Mononuclear cell (primary cell): ENCODE measurements at regions not wholly inside any gene's neighbourhood (a gene's known extent, or its start where the extent isn't known, plus 50 kb on each side); places are given as distances from the start of the nearest gene placed in this dataset.

Source experiments
- H3K27me3 ChIP-seq: 2 replicates; pipeline ENCODE4 v1.6.0; 2011; ENCODE audit warnings: low read length, control low read depth; ENCODE audit not compliant: insufficient read depth
- H3K4me1 ChIP-seq: 2 replicates; pipeline ENCODE4 v1.5.1; 2011; ENCODE audit warnings: mild to moderate bottlenecking, low read length, control low read depth; ENCODE audit not compliant: insufficient read depth
- H3K4me3 ChIP-seq: 2 replicates; pipeline ENCODE4 v1.5.1; 2011; ENCODE audit warnings: mild to moderate bottlenecking, low read length, moderate library complexity
- H3K9me3 ChIP-seq: 2 replicates; pipeline ENCODE4 v1.5.1; 2011; ENCODE audit warnings: low read depth, mild to moderate bottlenecking, control low read depth, low read length

- Histone ChIP-seq H3K4me3 (no peak overlapping the region), H3K9me3 (no peaks in the 10 kb centered on the region), H3K27me3 (no peaks in the 10 kb centered on the region)
Measured at GRCh38 chr17:77861133-77861695, 97.3 kb upstream of the TNRC6C start.

GRCh38 chr17:77861981-77862645 is 96.4 kb upstream of the TNRC6C start:
- Histone ChIP-seq H3K4me1 (peaks cover 13% of the 10 kb centered on the region), H3K27me3 (no peaks in the 10 kb centered on the region), H3K4me3 (no peak overlapping the region), H3K9me3 (no peaks in the 10 kb centered on the region)

More at GRCh38 chr17:77861133-77861695, 97.3 kb upstream of the TNRC6C start:
- H3K4me1 ChIP-seq: peaks cover 17% of the 10 kb centered on the region

- Histone ChIP-seq H3K4me1 (peaks cover 24% of the 10 kb centered on the region), H3K27me3 (no peaks in the 10 kb centered on the region), H3K9me3 (no peaks in the 10 kb centered on the region), H3K4me3 (no peak overlapping the region)
Measured at GRCh38 chr17:77862890-77863813, 95.4 kb upstream of the TNRC6C start.

- Histone ChIP-seq H3K4me3 (no peak overlapping the region), H3K4me1 (peaks cover 30% of the 10 kb centered on the region), H3K9me3 (no peaks in the 10 kb centered on the region), H3K27me3 (no peaks in the 10 kb centered on the region)
Measured at GRCh38 chr17:77863814-77864161, 94.7 kb upstream of the TNRC6C start.

- H3K4me3 ChIP-seq: no peak overlapping the region
- peaks cover 37% of the 10 kb centered on the region for H3K4me1 ChIP-seq
- H3K27me3 ChIP-seq: no peaks in the 10 kb centered on the region
- no peaks in the 10 kb centered on the region for H3K9me3 ChIP-seq
Measured at GRCh38 chr17:77864234-77865111, 94.0 kb upstream of the TNRC6C start.

GRCh38 chr17:77865112-77865611 is 93.3 kb upstream of the TNRC6C start:
- Histone ChIP-seq H3K4me1 (peaks cover 44% of the 10 kb centered on the region), H3K4me3 (no peak overlapping the region), H3K9me3 (no peaks in the 10 kb centered on the region), H3K27me3 (no peaks in the 10 kb centered on the region)

GRCh38 chr17:77865716-77866115 is 92.8 kb upstream of the TNRC6C start:
- H3K4me3 ChIP-seq: no peak overlapping the region
- H3K9me3 ChIP-seq: no peaks in the 10 kb centered on the region
- no peaks in the 10 kb centered on the region for H3K27me3 ChIP-seq
- H3K4me1 ChIP-seq: peaks cover 49% of the 10 kb centered on the region

- H3K4me3 ChIP-seq: no peak overlapping the region
- peaks cover 64% of the 10 kb centered on the region for H3K4me1 ChIP-seq
- H3K27me3 ChIP-seq: no peaks in the 10 kb centered on the region
- no peaks in the 10 kb centered on the region for H3K9me3 ChIP-seq
Measured at GRCh38 chr17:77867308-77867781, 91.2 kb upstream of the TNRC6C start.

GRCh38 chr17:77867976-77868713 is 90.4 kb upstream of the TNRC6C start:
- Histone ChIP-seq H3K9me3 (no peaks in the 10 kb centered on the region), H3K4me3 (no peak overlapping the region), H3K27me3 (no peaks in the 10 kb centered on the region), H3K4me1 (peaks cover 72% of the 10 kb centered on the region)

GRCh38 chr17:77869041-77869599 is 89.4 kb upstream of the TNRC6C start:
- Histone ChIP-seq H3K4me3 (no peak overlapping the region), H3K27me3 (no peaks in the 10 kb centered on the region), H3K9me3 (no peaks in the 10 kb centered on the region), H3K4me1 (peaks cover 75% of the 10 kb centered on the region)

- peaks cover 75% of the 10 kb centered on the region for H3K4me1 ChIP-seq
- H3K4me3 ChIP-seq: no peak overlapping the region
Measured at GRCh38 chr17:77869665-77870132, 88.8 kb upstream of the TNRC6C start.

GRCh38 chr17:77872199-77872598 is 86.3 kb upstream of the TNRC6C start:
- no peaks in the 10 kb centered on the region for H3K27me3 ChIP-seq
- no peaks in the 10 kb centered on the region for H3K9me3 ChIP-seq
- H3K4me3 ChIP-seq: no peak overlapping the region
- peaks cover 99% of the 10 kb centered on the region for H3K4me1 ChIP-seq

More at GRCh38 chr17:77869665-77870132, 88.8 kb upstream of the TNRC6C start:
- Histone ChIP-seq H3K27me3 (no peaks in the 10 kb centered on the region), H3K9me3 (no peaks in the 10 kb centered on the region)

GRCh38 chr17:77872714-77873499 is 85.6 kb upstream of the TNRC6C start:
- H3K27me3 ChIP-seq: no peaks in the 10 kb centered on the region
- no peak overlapping the region for H3K4me3 ChIP-seq
- H3K4me1 ChIP-seq: peaks cover 99% of the 10 kb centered on the region
- H3K9me3 ChIP-seq: no peaks in the 10 kb centered on the region
